Activated CD4-positive, alpha-beta memory T cell treated with anti-CD3 and anti-CD28 coated beads for 36 hours (primary cell): ENCODE measurements at regions not wholly inside any gene's neighbourhood (a gene's known extent, or its start where the extent isn't known, plus 50 kb on each side); places are given as distances from the start of the nearest gene placed in this dataset.

Experiments used
- CTCF ChIA-PET: fragments of 350-600 bp; sonication (Branson Sonifier 250); formaldehyde crosslinking; loops from one replicate; lab custom pipeline; 2021; ENCODE audit warnings: antibody characterized with exemption, inconsistent platforms; lab: Charles Lee
- POLR2A ChIA-PET: fragments of 350-600 bp; sonication (Branson Sonifier 250); formaldehyde crosslinking; loops from one replicate; lab custom pipeline; 2021; ENCODE audit warnings: antibody characterized with exemption; lab: Charles Lee
- DNase-seq: peaks from one replicate; pipeline ENCODE4 v3.0.0-alpha.2; 2020
- H3K27ac Mint-ChIP-seq: one replicate; pipeline ENCODE4 v1.8.0; 2021; ENCODE audit warnings: mixed read lengths
- H3K27me3 Mint-ChIP-seq: one replicate; pipeline ENCODE4 v1.8.0; 2021; ENCODE audit warnings: mixed read lengths
- H3K36me3 Mint-ChIP-seq: one replicate; pipeline ENCODE4 v1.8.0; 2021; ENCODE audit warnings: mixed read lengths
- H3K4me1 Mint-ChIP-seq: one replicate; pipeline ENCODE4 v1.8.0; 2021; ENCODE audit warnings: low read depth, mixed read lengths
- H3K4me3 Mint-ChIP-seq: one replicate; pipeline ENCODE4 v1.8.0; 2021; ENCODE audit warnings: mild to moderate bottlenecking, mixed read lengths
- H3K9me3 Mint-ChIP-seq: one replicate; pipeline ENCODE4 v1.8.0; 2021; ENCODE audit warnings: mixed read lengths
- intact Hi-C: fragments of 100-400 bp; cut with micrococcal nuclease; formaldehyde crosslinking; loops from one replicate; pipeline ENCODE4 v1.15.1; 2023

DNA sequence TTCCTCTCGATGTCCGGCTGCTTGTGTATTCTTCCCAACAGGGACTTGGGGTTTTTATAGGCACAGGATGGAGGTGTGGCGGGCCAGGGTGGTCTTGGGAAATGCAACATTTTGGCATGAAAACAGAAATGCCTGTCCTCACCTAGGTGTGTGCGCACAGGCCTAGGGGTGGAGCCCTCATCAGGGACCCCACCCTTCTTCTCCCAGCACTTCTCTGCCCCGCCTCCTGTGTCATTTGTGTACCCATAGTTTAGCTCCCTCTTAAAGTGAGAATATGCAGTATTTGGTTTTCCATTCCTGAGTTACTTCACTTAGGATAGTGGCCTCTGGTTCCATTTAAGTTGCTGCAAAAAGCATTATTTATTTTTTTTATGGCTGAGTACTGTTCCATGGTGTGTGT is 90.2 kb upstream of the ITGB1 start:
- POLR2A ChIA-PET = no interaction called here
- H3K36me3 Mint-ChIP-seq = no peaks in the 10 kb centered on the region
- no peak for DNase-seq
- peaks cover 19% of the 10 kb centered on the region for H3K4me1 Mint-ChIP-seq
- CTCF ChIA-PET = interaction anchor here (1.0 kb wide), 1 partner anchor 107 kb away, joined by 3 read pairs; no protein-coding TSS in a partner anchor
- no peak overlapping the region for H3K27ac Mint-ChIP-seq
- intact Hi-C loops = no loop called here
- no peaks in the 10 kb centered on the region for H3K9me3 Mint-ChIP-seq
- H3K27me3 Mint-ChIP-seq = no peaks in the 10 kb centered on the region
- H3K4me3 Mint-ChIP-seq = no peak overlapping the region

DNA sequence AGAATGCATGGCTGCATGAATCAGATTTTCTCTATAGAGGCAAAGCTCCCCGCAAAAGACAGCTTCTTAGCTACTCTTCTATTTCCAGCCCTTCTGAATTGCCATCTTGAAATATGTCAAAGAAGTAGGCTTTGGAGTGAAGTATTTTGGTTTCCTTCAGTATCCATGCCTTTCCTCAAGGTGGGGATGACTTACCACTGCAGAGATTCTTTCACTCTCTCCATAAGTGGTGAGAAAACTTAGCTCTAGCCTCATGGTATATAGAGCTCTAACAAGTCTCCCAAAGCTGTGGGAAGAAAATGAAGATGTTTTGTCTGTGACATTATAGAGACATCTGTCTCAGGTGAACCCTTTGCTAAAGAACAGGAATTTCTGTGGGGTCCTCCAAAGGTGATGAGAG is 89.6 kb upstream of the ITGB1 start:
- Mint-ChIP-seq H3K4me1 (peaks cover 19% of the 10 kb centered on the region), H3K4me3 (no peak overlapping the region), H3K36me3 (no peaks in the 10 kb centered on the region), H3K27ac (no peak overlapping the region), H3K27me3 (no peaks in the 10 kb centered on the region), H3K9me3 (no peaks in the 10 kb centered on the region)
- ChIA-PET CTCF (interaction anchor here (1.0 kb wide), 1 partner anchor 108 kb away, joined by 3 read pairs; no protein-coding TSS in a partner anchor), POLR2A (no interaction called here)
- DNase-seq = no peak
- intact Hi-C loops = no loop called here

DNA sequence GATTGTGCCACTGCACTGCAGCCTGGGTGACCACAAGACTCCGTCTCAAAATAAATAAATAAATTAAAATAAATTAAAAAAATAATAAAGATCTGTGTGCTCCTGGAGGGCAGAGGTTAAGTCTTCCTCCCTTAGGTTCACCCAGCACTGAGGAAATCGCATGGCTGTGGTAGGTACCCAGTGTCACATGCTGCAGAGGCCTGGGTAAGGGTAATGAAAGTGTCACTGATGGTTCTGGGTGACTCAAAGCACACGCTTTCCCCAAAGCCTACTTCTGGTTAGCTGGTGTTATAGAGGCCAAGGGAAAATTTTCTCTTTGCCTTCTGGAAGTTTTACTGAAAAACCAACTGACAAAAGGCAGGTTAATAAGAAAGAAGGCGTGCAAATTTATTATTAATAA is 88.8 kb upstream of the ITGB1 start:
- DNase-seq = peak; percentile 35
- CTCF ChIA-PET = no interaction called here
- POLR2A ChIA-PET = interaction anchor here (0.7 kb wide), 1 partner anchor 20 kb away, joined by 5 read pairs; no protein-coding TSS in a partner anchor
- H3K4me1 Mint-ChIP-seq = peaks cover 18% of the 10 kb centered on the region
- H3K36me3 Mint-ChIP-seq = no peaks in the 10 kb centered on the region
- H3K27ac Mint-ChIP-seq = no peak overlapping the region
- no peak overlapping the region for H3K4me3 Mint-ChIP-seq
- no peaks in the 10 kb centered on the region for H3K27me3 Mint-ChIP-seq
- no peaks in the 10 kb centered on the region for H3K9me3 Mint-ChIP-seq
- intact Hi-C loops = no loop called here

DNA sequence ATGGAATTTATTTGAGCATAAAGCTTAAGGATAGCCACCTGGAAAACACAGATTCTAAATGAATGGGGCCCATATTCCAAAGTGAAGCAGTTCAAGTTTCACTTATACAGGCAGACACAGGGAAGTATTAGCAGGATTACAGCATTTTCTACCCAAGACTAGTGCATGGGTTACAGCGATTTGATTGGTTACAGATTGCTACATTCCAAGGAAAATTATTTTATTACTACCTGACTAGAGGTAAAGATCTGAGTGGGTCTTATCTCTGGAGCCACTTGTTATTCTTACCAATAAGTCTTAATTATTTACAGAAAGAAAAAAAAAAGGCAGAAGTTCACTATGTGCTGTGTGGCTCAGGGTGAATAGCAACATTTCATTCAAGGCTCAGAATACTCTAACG is 87.4 kb upstream of the ITGB1 start:
- Mint-ChIP-seq H3K4me1 (peaks cover 20% of the 10 kb centered on the region), H3K27me3 (no peaks in the 10 kb centered on the region), H3K9me3 (no peaks in the 10 kb centered on the region), H3K27ac (no peak overlapping the region), H3K4me3 (no peak overlapping the region), H3K36me3 (no peaks in the 10 kb centered on the region)
- CTCF ChIA-PET = interaction anchor here (1.0 kb wide), 1 partner anchor 65 kb away, joined by 3 read pairs; no protein-coding TSS in a partner anchor
- POLR2A ChIA-PET = no interaction called here
- DNase-seq = no peak
- intact Hi-C loops = no loop called here

DNA sequence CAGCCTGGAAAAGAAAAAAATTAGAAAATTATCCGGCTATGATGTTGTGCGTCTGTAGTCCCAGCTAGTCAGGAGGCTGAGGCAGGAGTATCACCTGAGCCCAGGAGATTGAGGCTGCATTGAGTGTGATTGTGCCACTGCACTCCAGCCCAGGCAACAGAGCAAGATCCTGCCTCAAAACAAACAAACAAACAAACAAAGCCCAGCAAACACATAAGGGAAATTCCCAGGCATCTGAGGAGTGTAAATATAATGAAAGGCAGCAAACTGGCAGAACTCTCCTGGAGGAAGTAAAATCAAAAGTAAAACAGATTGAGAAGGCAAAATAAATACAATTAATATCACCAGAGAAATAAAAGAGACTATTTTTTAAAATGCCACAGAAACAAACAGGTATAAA is 84.5 kb upstream of the ITGB1 start:
- Mint-ChIP-seq H3K27me3 (no peaks in the 10 kb centered on the region), H3K4me1 (peaks cover 12% of the 10 kb centered on the region), H3K9me3 (no peaks in the 10 kb centered on the region), H3K36me3 (no peaks in the 10 kb centered on the region), H3K27ac (no peak overlapping the region), H3K4me3 (no peak overlapping the region)
- DNase-seq = no peak
- intact Hi-C loops = no loop called here
- POLR2A ChIA-PET = interaction anchor here (1.3 kb wide), 1 partner anchor 11 kb away, joined by 4 read pairs; no protein-coding TSS in a partner anchor
- CTCF ChIA-PET = no interaction called here

DNA sequence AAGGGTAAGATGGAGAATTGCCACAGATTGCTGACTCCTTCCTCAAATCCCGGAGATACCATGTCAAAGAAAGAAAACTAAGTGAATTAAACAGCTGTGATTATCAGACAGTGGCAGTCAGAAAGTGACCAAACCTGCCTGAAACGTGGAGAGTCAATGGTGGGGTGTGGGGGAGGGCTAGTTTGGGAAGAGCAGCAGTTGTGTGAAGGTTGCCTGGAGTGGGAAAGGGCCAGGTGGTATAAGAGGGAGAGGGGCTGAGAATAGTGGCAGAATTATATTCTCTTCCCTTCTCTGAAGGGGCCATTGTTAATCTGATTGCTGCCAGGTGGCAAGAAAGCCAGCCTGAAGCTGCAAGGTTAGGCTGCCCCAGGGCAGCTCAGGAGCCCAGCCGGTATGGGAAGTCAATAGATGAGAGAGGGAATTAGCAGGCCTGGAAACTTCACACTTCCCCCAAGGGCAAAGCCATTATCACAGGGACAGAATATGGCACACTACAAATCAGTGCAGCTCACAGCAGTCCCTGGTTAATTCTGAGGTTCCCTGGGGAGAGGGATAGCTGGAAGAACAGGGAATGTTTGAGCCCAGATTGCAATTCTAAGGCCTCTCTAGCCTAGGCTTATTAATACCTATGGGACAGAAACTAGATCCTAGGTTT is 83.9 kb upstream of the ITGB1 start:
- Mint-ChIP-seq H3K9me3 (no peaks in the 10 kb centered on the region), H3K4me1 (peaks cover 10% of the 10 kb centered on the region), H3K27ac (no peak overlapping the region), H3K36me3 (no peaks in the 10 kb centered on the region), H3K27me3 (no peaks in the 10 kb centered on the region), H3K4me3 (no peak overlapping the region)
- ChIA-PET CTCF (interaction anchor here (0.6 kb wide), 1 partner anchor 11 kb away, joined by 6 read pairs; no protein-coding TSS in a partner anchor), POLR2A (interaction anchor here (1.2 to 1.3 kb wide), 2 partner anchors 10 to 85 kb away, joined by 3 to 4 read pairs; no protein-coding TSS in a partner anchor)
- DNase-seq = no peak
- intact Hi-C loops = no loop called here

DNA sequence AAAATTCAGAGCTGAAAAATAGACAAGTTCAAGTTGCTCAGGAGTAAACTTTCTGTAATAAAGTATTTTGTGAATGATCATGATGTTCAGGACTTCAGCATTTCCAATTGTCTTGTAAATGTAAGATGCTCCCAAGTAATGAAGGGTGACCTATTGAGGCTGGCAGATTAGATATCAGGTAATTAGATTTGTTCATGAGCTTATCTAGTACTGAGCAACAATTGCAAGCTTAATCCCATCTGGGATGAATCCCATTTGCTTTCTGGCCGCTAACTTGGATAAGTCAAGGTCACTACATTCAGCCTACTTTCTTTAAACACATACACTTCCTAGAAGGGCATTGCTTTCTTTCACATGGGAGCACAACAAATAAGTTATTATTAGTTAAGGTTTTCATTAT is 82.4 kb upstream of the ITGB1 start:
- no peak overlapping the region for H3K27ac Mint-ChIP-seq
- ChIA-PET POLR2A (no interaction called here), CTCF (no interaction called here)
- no peak for DNase-seq
- intact Hi-C loops = no loop called here
- peaks cover 10% of the 10 kb centered on the region for H3K4me1 Mint-ChIP-seq
- no peaks in the 10 kb centered on the region for H3K36me3 Mint-ChIP-seq
- H3K9me3 Mint-ChIP-seq = no peaks in the 10 kb centered on the region
- no peaks in the 10 kb centered on the region for H3K27me3 Mint-ChIP-seq
- H3K4me3 Mint-ChIP-seq = no peak overlapping the region

DNA sequence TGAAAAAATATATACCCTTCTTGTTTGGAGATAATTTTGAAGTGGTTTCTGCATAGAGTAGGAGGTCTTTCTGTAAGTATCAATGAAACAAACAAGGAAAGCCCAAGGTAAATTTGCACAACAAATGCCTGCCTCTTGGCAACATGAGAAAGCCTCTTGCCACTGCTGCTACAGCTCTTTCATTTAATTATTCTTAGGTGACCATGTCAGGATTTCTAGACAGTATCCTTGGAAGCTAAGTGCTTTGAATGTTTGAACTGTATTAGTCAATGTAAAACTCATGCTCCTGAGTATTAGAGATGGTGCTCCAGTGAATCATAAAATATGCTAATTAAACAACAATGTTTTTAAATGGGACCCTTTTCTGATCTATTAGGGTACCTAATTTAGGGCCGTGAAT is 81.2 kb upstream of the ITGB1 start:
- Mint-ChIP-seq H3K4me1 (peaks cover 8% of the 10 kb centered on the region), H3K27ac (no peak overlapping the region), H3K9me3 (no peaks in the 10 kb centered on the region), H3K36me3 (no peaks in the 10 kb centered on the region), H3K27me3 (no peaks in the 10 kb centered on the region), H3K4me3 (no peak overlapping the region)
- POLR2A ChIA-PET = no interaction called here
- CTCF ChIA-PET = no interaction called here
- intact Hi-C loops = no loop called here
- no peak for DNase-seq

DNA sequence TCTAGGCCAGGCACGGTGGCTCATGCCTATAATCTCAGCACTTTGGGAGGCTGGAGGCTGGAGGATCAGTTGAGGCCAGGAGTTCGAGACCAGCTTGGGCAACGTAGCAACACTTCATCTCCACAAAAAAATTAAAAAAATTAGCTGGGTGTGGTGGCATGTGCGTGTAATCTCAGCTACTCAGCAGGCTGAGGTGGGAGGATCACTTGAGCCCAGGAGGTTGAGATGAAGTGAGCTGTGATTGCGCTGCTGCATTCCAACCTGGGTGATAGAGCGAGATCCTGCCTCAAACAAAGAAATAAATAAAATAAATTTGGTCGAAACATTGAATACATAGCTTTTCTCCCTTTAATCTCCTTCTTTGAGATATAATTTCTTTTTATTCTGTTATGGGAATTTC is 80.6 kb upstream of the ITGB1 start:
- POLR2A ChIA-PET = no interaction called here
- intact Hi-C loops = no loop called here
- H3K27ac Mint-ChIP-seq = no peak overlapping the region
- CTCF ChIA-PET = no interaction called here
- no peaks in the 10 kb centered on the region for H3K9me3 Mint-ChIP-seq
- H3K27me3 Mint-ChIP-seq = no peaks in the 10 kb centered on the region
- peaks cover 8% of the 10 kb centered on the region for H3K4me1 Mint-ChIP-seq
- H3K36me3 Mint-ChIP-seq = no peaks in the 10 kb centered on the region
- H3K4me3 Mint-ChIP-seq = no peak overlapping the region
- no peak for DNase-seq

DNA sequence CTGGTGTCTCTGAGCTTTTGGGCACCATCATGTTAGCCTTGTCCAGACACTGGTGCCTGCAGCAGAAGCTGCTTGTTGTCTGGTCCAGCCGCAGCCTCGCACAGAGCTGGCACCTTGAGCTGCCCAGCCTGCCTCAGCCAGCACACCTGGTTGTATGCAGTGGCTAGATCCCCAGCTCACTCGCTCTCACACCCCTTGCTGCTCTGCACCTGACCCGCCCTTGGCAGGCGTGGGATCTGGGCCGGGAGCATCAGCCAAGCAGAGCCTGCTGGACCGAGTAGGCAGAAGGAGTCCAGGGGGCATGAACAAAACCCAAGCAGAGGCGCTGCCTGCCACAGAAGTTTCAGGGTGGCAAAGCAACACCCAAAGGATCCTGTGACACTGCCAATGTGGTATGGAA is 79.7 kb upstream of the ITGB1 start:
- DNase-seq = no peak
- ChIA-PET POLR2A (no interaction called here), CTCF (interaction anchor here (0.7 kb wide), 1 partner anchor 118 kb away, joined by 3 read pairs; no protein-coding TSS in a partner anchor)
- Mint-ChIP-seq H3K9me3 (no peaks in the 10 kb centered on the region), H3K27me3 (no peaks in the 10 kb centered on the region), H3K4me1 (peaks cover 11% of the 10 kb centered on the region), H3K4me3 (no peak overlapping the region), H3K27ac (no peak overlapping the region), H3K36me3 (no peaks in the 10 kb centered on the region)
- intact Hi-C loops = no loop called here

DNA sequence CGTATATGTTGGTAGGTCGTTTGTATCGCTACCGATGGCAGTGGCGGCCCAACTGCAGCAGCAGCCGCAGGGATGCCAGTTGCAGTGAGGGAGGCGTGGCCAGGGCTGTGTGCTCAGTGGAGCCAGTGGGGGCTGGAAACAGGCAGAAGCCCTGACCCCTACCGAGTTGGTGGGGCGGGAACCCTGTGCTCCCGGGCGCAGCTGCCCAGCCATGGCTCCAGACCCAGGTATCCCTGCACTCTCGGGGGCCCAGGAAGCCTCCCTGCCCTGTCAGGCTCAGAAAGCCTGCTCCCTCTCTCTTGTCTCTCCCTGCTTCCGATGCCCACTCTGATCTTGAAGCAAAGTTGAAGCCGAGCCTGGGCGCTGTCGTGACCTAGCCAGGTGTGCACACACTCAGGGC is 78.6 kb upstream of the ITGB1 start:
- no peaks in the 10 kb centered on the region for H3K9me3 Mint-ChIP-seq
- no peak overlapping the region for H3K27ac Mint-ChIP-seq
- DNase-seq = no peak
- ChIA-PET POLR2A (no interaction called here), CTCF (no interaction called here)
- H3K27me3 Mint-ChIP-seq = no peaks in the 10 kb centered on the region
- intact Hi-C loops = no loop called here
- no peak overlapping the region for H3K4me3 Mint-ChIP-seq
- H3K36me3 Mint-ChIP-seq = no peaks in the 10 kb centered on the region
- H3K4me1 Mint-ChIP-seq = peaks cover 17% of the 10 kb centered on the region

DNA sequence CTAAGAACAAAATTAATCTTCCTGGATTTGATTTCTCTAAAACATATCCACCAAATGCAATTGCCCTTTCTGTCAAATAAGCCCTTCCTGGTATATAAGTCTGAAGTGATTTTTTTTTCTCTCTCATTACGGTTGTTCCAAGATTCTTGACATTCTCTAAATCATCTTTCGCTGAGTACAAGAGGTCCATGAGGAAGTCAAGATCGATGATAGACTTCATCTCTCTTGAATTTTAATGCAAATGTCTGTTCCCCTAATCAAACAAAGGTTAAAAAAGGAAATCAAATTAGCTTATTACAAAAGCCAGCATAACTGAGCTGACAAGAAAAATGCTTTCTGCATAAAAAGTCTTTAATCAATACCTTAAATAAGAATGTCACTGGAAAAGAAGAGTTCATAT is 77.4 kb upstream of the ITGB1 start:
- CTCF ChIA-PET = no interaction called here
- Mint-ChIP-seq H3K4me1 (peaks cover 17% of the 10 kb centered on the region), H3K27ac (no peak overlapping the region), H3K27me3 (no peaks in the 10 kb centered on the region), H3K4me3 (no peak overlapping the region), H3K36me3 (no peaks in the 10 kb centered on the region), H3K9me3 (no peaks in the 10 kb centered on the region)
- POLR2A ChIA-PET = no interaction called here
- intact Hi-C loops = no loop called here
- no peak for DNase-seq

DNA sequence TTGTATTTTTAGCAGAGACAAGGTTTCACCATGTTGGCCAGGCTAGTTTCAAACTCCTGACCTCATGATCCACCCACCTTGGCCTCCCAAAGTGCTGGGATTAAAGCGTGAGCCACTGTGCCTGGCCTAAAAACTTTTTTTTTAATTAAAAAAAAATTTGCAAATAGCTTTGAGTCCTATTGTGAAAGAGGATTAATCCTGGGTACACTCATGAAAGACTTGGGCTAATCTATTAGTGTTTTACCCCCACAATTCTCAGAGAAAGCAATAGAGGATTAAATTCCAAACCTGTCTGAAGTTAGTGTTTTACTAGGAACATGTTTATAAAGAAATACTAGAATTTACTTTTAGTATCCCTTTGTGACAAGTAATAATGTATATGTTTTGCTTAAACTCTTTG is 76.9 kb upstream of the ITGB1 start:
- ChIA-PET POLR2A (no interaction called here), CTCF (interaction anchor here (0.7 to 1.5 kb wide), 2 partner anchors 63 to 121 kb away, joined by 3 to 5 read pairs; no protein-coding TSS in a partner anchor)
- H3K27ac Mint-ChIP-seq = no peak overlapping the region
- no peaks in the 10 kb centered on the region for H3K9me3 Mint-ChIP-seq
- no peaks in the 10 kb centered on the region for H3K36me3 Mint-ChIP-seq
- peaks cover 17% of the 10 kb centered on the region for H3K4me1 Mint-ChIP-seq
- H3K4me3 Mint-ChIP-seq = no peak overlapping the region
- intact Hi-C loops = no loop called here
- no peak for DNase-seq
- no peaks in the 10 kb centered on the region for H3K27me3 Mint-ChIP-seq
